Mammary epithelial cell (primary cell): ENCODE measurements at regions not wholly inside any gene's neighbourhood (a gene's known extent, or its start where the extent isn't known, plus 50 kb on each side); places are given as distances from the start of the nearest gene placed in this dataset.

Source experiments
- EZH2 ChIP-seq: IDR thresholded peaks from 2 replicates; pipeline ENCODE4 v1.6.1; 2012; ENCODE audit warnings: low read length, inconsistent platforms, borderline replicate concordance
- TF ChIP-seq, protein P1 (sequence below), 2 donors: IDR thresholded peaks in 1 of 2; conservative IDR thresholded peaks in 1 of 2; 2 replicates each; pipeline ENCODE4 v1.5.1; 2011 to 2012; ENCODE audit warnings: inconsistent platforms in 2 of 2, low read length in 2 of 2, mild to moderate bottlenecking in 2 of 2, control low read depth in 1 of 2, low read depth in 1 of 2; ENCODE audit not compliant: insufficient read depth in 1 of 2; ENCODE audit errors: extremely low read depth in 1 of 2

DNA sequence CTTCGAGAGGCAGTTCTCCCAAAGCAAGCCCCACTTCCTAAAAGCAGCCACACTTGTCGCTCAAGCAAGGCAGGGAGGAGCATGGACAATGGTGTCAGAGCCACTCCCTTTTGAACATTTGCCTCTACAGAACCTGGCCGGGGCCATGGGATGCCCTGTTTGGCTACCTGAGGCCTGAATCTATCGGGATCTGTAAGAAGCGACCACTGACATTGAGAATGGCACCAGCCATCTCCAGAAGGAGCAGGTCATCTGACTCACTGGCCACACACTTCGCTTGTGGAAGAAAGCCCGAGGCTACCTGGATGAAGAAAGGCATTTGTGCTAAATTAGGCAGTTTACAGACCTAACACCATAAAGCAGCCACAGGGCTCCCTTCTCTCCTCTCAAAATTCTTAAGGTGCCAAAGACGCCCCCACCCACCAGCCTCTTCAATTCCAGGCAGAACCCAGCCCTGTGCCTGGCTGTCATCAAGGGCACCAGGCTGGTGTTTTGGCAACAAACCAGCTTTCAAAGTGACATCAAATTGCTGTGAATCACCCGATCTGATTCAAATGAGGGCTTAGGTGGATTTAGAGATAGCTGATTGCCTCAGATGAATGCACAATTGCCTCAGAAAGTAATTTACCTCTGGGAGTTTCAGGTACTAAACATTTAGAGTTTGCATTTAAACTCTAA lies 104.8 kb downstream of the ETS2 start:
- TF ChIP-seq, protein P1, sequence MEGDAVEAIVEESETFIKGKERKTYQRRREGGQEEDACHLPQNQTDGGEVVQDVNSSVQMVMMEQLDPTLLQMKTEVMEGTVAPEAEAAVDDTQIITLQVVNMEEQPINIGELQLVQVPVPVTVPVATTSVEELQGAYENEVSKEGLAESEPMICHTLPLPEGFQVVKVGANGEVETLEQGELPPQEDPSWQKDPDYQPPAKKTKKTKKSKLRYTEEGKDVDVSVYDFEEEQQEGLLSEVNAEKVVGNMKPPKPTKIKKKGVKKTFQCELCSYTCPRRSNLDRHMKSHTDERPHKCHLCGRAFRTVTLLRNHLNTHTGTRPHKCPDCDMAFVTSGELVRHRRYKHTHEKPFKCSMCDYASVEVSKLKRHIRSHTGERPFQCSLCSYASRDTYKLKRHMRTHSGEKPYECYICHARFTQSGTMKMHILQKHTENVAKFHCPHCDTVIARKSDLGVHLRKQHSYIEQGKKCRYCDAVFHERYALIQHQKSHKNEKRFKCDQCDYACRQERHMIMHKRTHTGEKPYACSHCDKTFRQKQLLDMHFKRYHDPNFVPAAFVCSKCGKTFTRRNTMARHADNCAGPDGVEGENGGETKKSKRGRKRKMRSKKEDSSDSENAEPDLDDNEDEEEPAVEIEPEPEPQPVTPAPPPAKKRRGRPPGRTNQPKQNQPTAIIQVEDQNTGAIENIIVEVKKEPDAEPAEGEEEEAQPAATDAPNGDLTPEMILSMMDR (conservative IDR thresholded peaks at IDR 0.05 in 1 of 2, IDR thresholded peaks at IDR 0.05 in 1 of 2; ENCODE audit: extremely low read depth in 1 of 2, insufficient read depth in 1 of 2, low read depth in 1 of 2, low read length in 2 of 2) = no peak
- TF ChIP-seq EZH2 = no peak
